H9 (cell line): ENCODE measurements at regions not wholly inside any gene's neighbourhood (a gene's known extent, or its start where the extent isn't known, plus 50 kb on each side); places are given as distances from the start of the nearest gene placed in this dataset.

Source experiments
- DNase-seq: peaks from one replicate; pipeline ENCODE4 v3.0.0-alpha.2; 2017
- H2AFZ ChIP-seq: one replicate; pipeline ENCODE4 v1.6.1; 2013; ENCODE audit warnings: mild to moderate bottlenecking, low read length, control low read depth, moderate library complexity
- H2AK5ac ChIP-seq: 2 replicates; pipeline ENCODE4 v1.6.1; 2013; ENCODE audit warnings: low read length, control low read depth, mixed read lengths; ENCODE audit not compliant: insufficient read length
- H2BK120ac ChIP-seq: one replicate; pipeline ENCODE4 v1.6.1; 2013; ENCODE audit warnings: low read depth, mild to moderate bottlenecking, low read length, control low read depth, inconsistent platforms; ENCODE audit not compliant: poor library complexity, severe bottlenecking
- H2BK12ac ChIP-seq: 2 replicates; pipeline ENCODE4 v1.6.1; 2013; ENCODE audit warnings: low read length, control low read depth, mixed read lengths, low read depth; ENCODE audit not compliant: insufficient read length
- H2BK15ac ChIP-seq: 2 replicates; pipeline ENCODE4 v1.6.1; 2013; ENCODE audit warnings: low read depth, low read length, control low read depth
- H2BK20ac ChIP-seq: one replicate; pipeline ENCODE4 v1.6.1; 2013; ENCODE audit warnings: low read depth, mild to moderate bottlenecking, low read length, control low read depth, inconsistent platforms; ENCODE audit not compliant: poor library complexity, severe bottlenecking
- H2BK5ac ChIP-seq: 2 replicates; pipeline ENCODE4 v1.6.1; 2013; ENCODE audit warnings: low read length, control low read depth, mixed read lengths; ENCODE audit not compliant: insufficient read length
- H3K14ac ChIP-seq: 2 replicates; pipeline ENCODE4 v1.6.1; 2013; ENCODE audit warnings: low read length, control low read depth; ENCODE audit not compliant: insufficient read depth
- H3K18ac ChIP-seq: 2 replicates; pipeline ENCODE4 v1.6.1; 2013; ENCODE audit warnings: low read depth, mild to moderate bottlenecking, mixed read lengths, low read length, control low read depth; ENCODE audit not compliant: insufficient read length
- H3K23ac ChIP-seq: 2 replicates; pipeline ENCODE4 v1.6.1; 2013; ENCODE audit warnings: low read length, control low read depth, mixed read lengths, low read depth; ENCODE audit not compliant: insufficient read length
- H3K23me2 ChIP-seq: 2 replicates; pipeline ENCODE4 v1.6.1; 2013; ENCODE audit warnings: low read depth, mild to moderate bottlenecking, mixed read lengths, low read length, control low read depth; ENCODE audit not compliant: insufficient read length, poor library complexity, severe bottlenecking
- H3K27ac ChIP-seq: 2 replicates; pipeline ENCODE4 v1.5.1; 2013; ENCODE audit warnings: low read length, control low read depth, mixed read lengths, low read depth; ENCODE audit not compliant: insufficient read length
- H3K27me3 ChIP-seq: 2 replicates; pipeline ENCODE4 v1.6.1; 2013; ENCODE audit warnings: low read length, control low read depth, inconsistent platforms; ENCODE audit not compliant: insufficient read depth
- H3K4ac ChIP-seq: 2 replicates; pipeline ENCODE4 v1.6.1; 2013; ENCODE audit warnings: low read depth, mild to moderate bottlenecking, control low read depth, inconsistent platforms, low read length, moderate library complexity
- H3K4me1 ChIP-seq: 2 replicates; pipeline ENCODE4 v1.6.1; 2013; ENCODE audit warnings: low read length, control low read depth, inconsistent platforms; ENCODE audit not compliant: insufficient read depth
- H3K4me2 ChIP-seq: 2 replicates; pipeline ENCODE4 v1.6.1; 2013; ENCODE audit warnings: low read length, control low read depth, mixed read lengths; ENCODE audit not compliant: insufficient read length, insufficient read depth
- H3K56ac ChIP-seq: 2 replicates; pipeline ENCODE4 v1.6.1; 2013; ENCODE audit warnings: low read depth, mild to moderate bottlenecking, mixed read lengths, low read length, control low read depth; ENCODE audit not compliant: insufficient read length
- H3K79me1 ChIP-seq: 2 replicates; pipeline ENCODE4 v1.6.1; 2013; ENCODE audit warnings: low read depth, mild to moderate bottlenecking, moderate library complexity, low read length, control low read depth, inconsistent platforms; ENCODE audit not compliant: insufficient read depth, poor library complexity, severe bottlenecking
- H3K79me2 ChIP-seq: 2 replicates; pipeline ENCODE4 v1.6.1; 2013; ENCODE audit warnings: low read length, control low read depth, inconsistent platforms; ENCODE audit not compliant: insufficient read depth
- H3K9ac ChIP-seq: 2 replicates; pipeline ENCODE4 v1.6.1; 2013; ENCODE audit warnings: low read length, control low read depth, mixed read lengths; ENCODE audit not compliant: insufficient read length; ENCODE audit errors: extremely low read depth
- H3K9me3 ChIP-seq: one replicate; pipeline ENCODE4 v1.6.1; 2013; ENCODE audit warnings: low read depth, low read length, inconsistent platforms; ENCODE audit not compliant: control insufficient read depth
- H3T11ph ChIP-seq: one replicate; pipeline ENCODE4 v1.6.1; 2013; ENCODE audit warnings: mild to moderate bottlenecking, low read length, control low read depth, inconsistent platforms
- H4K20me1 ChIP-seq: one replicate; pipeline ENCODE4 v1.6.1; 2013; ENCODE audit not compliant: control insufficient read depth, insufficient read length, insufficient read depth
- H4K5ac ChIP-seq: 2 replicates; pipeline ENCODE4 v1.6.1; 2013; ENCODE audit warnings: low read depth, mild to moderate bottlenecking, mixed read lengths, low read length, control low read depth; ENCODE audit not compliant: insufficient read length
- H4K8ac ChIP-seq: replicated peaks from 2 replicates; pipeline ENCODE4 v1.6.1; 2013; ENCODE audit warnings: low read length, control low read depth, mixed read lengths, low read depth; ENCODE audit not compliant: insufficient read length
- H4K91ac ChIP-seq: 2 replicates; pipeline ENCODE4 v1.6.1; 2013; ENCODE audit warnings: low read depth, mild to moderate bottlenecking, moderate library complexity, mixed read lengths, low read length, control low read depth; ENCODE audit not compliant: insufficient read length
- H3K27ac Mint-ChIP-seq, 3 experiments: 2 replicates in 2 of 3; 3 replicates in 1 of 3; pipeline ENCODE4 v1.8.0; 2020 to 2021; ENCODE audit warnings: mixed read lengths in 3 of 3, mild to moderate bottlenecking in 1 of 3, moderate library complexity in 1 of 3
- H3K27me3 Mint-ChIP-seq: 2 replicates; pipeline ENCODE4 v1.8.0; 2021; ENCODE audit warnings: low read depth, mild to moderate bottlenecking, moderate library complexity, mixed read lengths
- H3K36me3 Mint-ChIP-seq, 3 experiments: 2 replicates in 2 of 3; 3 replicates in 1 of 3; pipeline ENCODE4 v1.8.0; 2020 to 2021; ENCODE audit warnings: low read depth in 3 of 3, mixed read lengths in 3 of 3; ENCODE audit not compliant: insufficient read depth in 1 of 3
- H3K4me1 Mint-ChIP-seq, 2 experiments: 2 replicates each; pipeline ENCODE4 v1.8.0; 2020; ENCODE audit warnings: mixed read lengths in 2 of 2
- H3K4me3 Mint-ChIP-seq, 2 experiments: 2 replicates in 1 of 2; 3 replicates in 1 of 2; pipeline ENCODE4 v1.8.0; 2020 to 2021; ENCODE audit warnings: mild to moderate bottlenecking in 2 of 2, mixed read lengths in 2 of 2, moderate library complexity in 1 of 2
- H3K9me3 Mint-ChIP-seq, 2 experiments: 2 replicates in 1 of 2; 3 replicates in 1 of 2; pipeline ENCODE4 v1.8.0; 2020; ENCODE audit warnings: mild to moderate bottlenecking in 2 of 2, mixed read lengths in 2 of 2, moderate library complexity in 1 of 2
- CTCF ChIP-seq: fragments of 200-600 bp; sonication (generic); conservative IDR thresholded peaks from 3 replicates; pipeline ENCODE4 v1.8.0; 2021; ENCODE audit warnings: antibody characterized with exemption, mild to moderate bottlenecking
- WGBS: extraction: QIAGEN DNeasy Blood & Tissue Kit; methylation state at CpG from one replicate; pipeline ENCODE4 v1.1.7; 2013; ENCODE audit warnings: missing lambda C conversion rate, low lambda C conversion rate, mixed read lengths; ENCODE audit not compliant: insufficient read length; ENCODE audit errors: extremely low coverage; 5-methylcytosine and 5-hydroxymethylcytosine counted together

GRCh38 chr17:70794738-70795137 is 625.4 kb downstream of the KCNJ2 start:
- no peak overlapping the region for H3K14ac ChIP-seq
- no peak overlapping the region for H3K4me3 Mint-ChIP-seq
- H3T11ph ChIP-seq: no peak overlapping the region
- no peaks in the 10 kb centered on the region for H3K79me2 ChIP-seq
- H4K8ac ChIP-seq: no peak overlapping the region
- no peaks in the 10 kb centered on the region for H3K9me3 ChIP-seq
- no peak overlapping the region for H3K4me2 ChIP-seq
- no peak overlapping the region for H3K27ac Mint-ChIP-seq
- H3K23ac ChIP-seq: no peak overlapping the region
- WGBS: no CpG with 5 or more reads among the region's 1 CpG
- no peaks in the 10 kb centered on the region for H3K27me3 ChIP-seq
- no peak overlapping the region for H3K18ac ChIP-seq
- H3K4ac ChIP-seq: no peak overlapping the region
- H3K56ac ChIP-seq: no peak overlapping the region
- H3K23me2 ChIP-seq: no peaks in the 10 kb centered on the region
- no peak overlapping the region for H2BK120ac ChIP-seq
- no peak for DNase-seq
- no peaks in the 10 kb centered on the region for H3K27me3 Mint-ChIP-seq
- H2BK5ac ChIP-seq: no peak overlapping the region
- H2BK15ac ChIP-seq: no peak overlapping the region
- no peak overlapping the region for H2BK20ac ChIP-seq
- no peaks in the 10 kb centered on the region for H4K20me1 ChIP-seq
- no peak overlapping the region for H3K27ac ChIP-seq
- 0 out of 7 replicates have a peak, but pooled peaks cover 0 to 4% (median 0%) of the 10 kb centered on the region in 3 experiments for H3K36me3 Mint-ChIP-seq
- no peaks in the 10 kb centered on the region for H3K79me1 ChIP-seq
- no peaks in the 10 kb centered on the region for H3K4me1 ChIP-seq
- H4K91ac ChIP-seq: no peak overlapping the region
- peaks cover 16 to 17% of the 10 kb centered on the region in 2 experiments for H3K4me1 Mint-ChIP-seq
- no peak overlapping the region for H2AK5ac ChIP-seq
- no peak overlapping the region for H2BK12ac ChIP-seq
- no peak overlapping the region for H3K9ac ChIP-seq
- peaks cover 0 to 3% of the 10 kb centered on the region in 2 experiments; a peak in 2 of 5 replicates for H3K9me3 Mint-ChIP-seq
- no peak overlapping the region for H4K5ac ChIP-seq
- TF ChIP-seq CTCF: no peak
- H2AFZ ChIP-seq: no peak overlapping the region
